NCI-H2107 treated with DMSO at 0.1 percent for 48 hours (cell line): ENCODE measurements at regions not wholly inside any gene's neighbourhood (a gene's known extent, or its start where the extent isn't known, plus 50 kb on each side); places are given as distances from the start of the nearest gene placed in this dataset.
"Not testable (repeated sequence)": the region's sequence is repeated elsewhere in the genome, so short reads cannot be mapped to it uniquely, and the experiment has no call there.

Experiments used
- DNase-seq: peaks from one replicate; lab custom pipeline; 2025; ENCODE audit not compliant: unreplicated experiment; lab: John Stamatoyannopoulos, UW

GRCh38 chr14:43735932-43736331 lies 771.2 kb downstream of the FSCB start:
- no peak for DNase-seq

GRCh38 chr14:43729143-43729542 lies 777.9 kb downstream of the FSCB start:
- peak; percentile 20 for DNase-seq

- no peak for DNase-seq
These were observed 800.2 kb downstream of the FSCB start for GRCh38 chr14:43706900-43707299.

- not testable (repeated sequence) for DNase-seq
These were observed 808.4 kb downstream of the FSCB start for GRCh38 chr14:43698561-43699284.

GRCh38 chr14:43697003-43697402 lies 810.1 kb downstream of the FSCB start:
- DNase-seq, result no peak

- no peak for DNase-seq
These were observed 814.4 kb downstream of the FSCB start for GRCh38 chr14:43692706-43693105.

GRCh38 chr14:43687921-43688320 lies 819.2 kb downstream of the FSCB start:
- no peak for DNase-seq

GRCh38 chr14:43677581-43677980 lies 829.5 kb downstream of the FSCB start:
- no peak for DNase-seq

- DNase-seq, result no peak
These were observed 832.8 kb downstream of the FSCB start for GRCh38 chr14:43674273-43674672.

- DNase-seq, result no peak
These were observed 835.2 kb downstream of the FSCB start for GRCh38 chr14:43671716-43672485.

GRCh38 chr14:43669355-43669754 lies 837.7 kb downstream of the FSCB start:
- no peak for DNase-seq

GRCh38 chr14:43665570-43666267 lies 841.4 kb downstream of the FSCB start:
- no peak for DNase-seq

GRCh38 chr14:43655194-43655593 lies 851.9 kb downstream of the FSCB start:
- not testable (repeated sequence) for DNase-seq

- peak; percentile 26 for DNase-seq
These were observed 855.2 kb downstream of the FSCB start for GRCh38 chr14:43651896-43652295.

GRCh38 chr14:43651185-43651787 lies 855.8 kb downstream of the FSCB start:
- no peak for DNase-seq

- no peak for DNase-seq
These were observed 857.6 kb downstream of the FSCB start for GRCh38 chr14:43649508-43649907.

- DNase-seq, result no peak
These were observed 859.8 kb downstream of the FSCB start for GRCh38 chr14:43647302-43647701.

- DNase-seq, result no peak
These were observed 866.3 kb downstream of the FSCB start for GRCh38 chr14:43640718-43641267.

GRCh38 chr14:43625294-43625693 lies 881.8 kb downstream of the FSCB start:
- no peak for DNase-seq

- no peak for DNase-seq
These were observed 885.8 kb downstream of the FSCB start for GRCh38 chr14:43621282-43621681.

GRCh38 chr14:43595096-43595772 lies 911.8 kb downstream of the FSCB start:
- no peak for DNase-seq
